NCI-H510A treated with DMSO at 0.1 percent for 48 hours (cell line): ENCODE measurements at regions not wholly inside any gene's neighbourhood (a gene's known extent, or its start where the extent isn't known, plus 50 kb on each side); places are given as distances from the start of the nearest gene placed in this dataset.

ENCODE experiments used
- DNase-seq: peaks from one replicate; lab custom pipeline; 2025; lab: John Stamatoyannopoulos, UW

- DNase-seq = no peak
Measured at GRCh38 chr5:158117467-158118160, 258.7 kb upstream of the CLINT1 start.

GRCh38 chr5:158116965-158117364, 258.0 kb upstream of the CLINT1 start:
- DNase-seq = no peak

- DNase-seq = no peak
Measured at GRCh38 chr5:158115468-158115867, 256.5 kb upstream of the CLINT1 start.

GRCh38 chr5:158108177-158108576, 249.2 kb upstream of the CLINT1 start:
- no peak for DNase-seq

DNA sequence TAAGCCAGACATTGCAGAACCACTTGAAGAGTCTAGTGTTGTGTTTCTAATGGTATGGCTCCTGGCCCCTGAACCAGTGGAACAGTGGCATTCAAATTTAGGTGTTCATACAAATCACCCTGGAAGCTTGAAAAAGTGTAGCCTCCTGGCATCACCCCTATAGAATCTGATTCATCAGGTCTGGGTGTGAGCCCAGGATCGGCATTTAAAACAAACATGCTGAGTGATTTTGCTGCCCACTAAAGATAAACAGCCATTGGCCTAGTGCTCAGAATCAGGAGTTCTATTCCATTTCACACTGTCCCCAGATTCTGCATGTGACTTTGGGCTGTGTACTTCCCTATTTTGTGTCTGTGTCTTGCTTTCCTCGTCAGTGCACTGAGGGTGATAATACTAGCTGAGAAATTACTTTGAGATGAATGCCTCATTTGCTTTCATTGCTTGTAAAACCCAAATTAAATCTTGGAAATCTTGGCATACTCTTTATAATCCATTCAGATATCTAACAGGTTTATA, 241.5 kb upstream of the CLINT1 start:
- no peak for DNase-seq

DNA sequence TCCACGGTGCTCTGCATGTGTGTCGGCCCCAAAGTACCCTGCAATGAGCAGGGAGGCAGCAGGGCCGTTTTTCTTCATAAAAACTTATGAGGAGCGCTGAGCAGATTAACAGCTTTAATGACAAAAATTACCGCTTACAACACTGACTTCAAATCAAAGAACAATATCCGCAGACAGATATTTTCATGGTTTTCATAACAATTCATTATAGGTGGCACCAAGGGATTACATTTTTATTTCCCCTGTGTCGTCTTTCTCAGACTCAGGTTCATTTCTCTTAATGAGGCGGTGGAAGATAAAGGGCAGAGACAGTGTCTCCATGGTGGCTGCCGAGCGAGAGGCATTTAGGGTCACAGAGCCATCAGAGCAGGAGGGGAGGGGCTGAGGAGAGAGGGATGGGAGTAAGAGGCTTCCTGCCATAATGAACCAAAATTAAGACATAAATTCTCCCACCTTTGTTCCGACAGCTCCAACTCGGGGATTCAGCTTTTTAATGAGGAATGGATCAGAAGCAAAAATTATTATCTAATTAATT, 240.7 kb upstream of the CLINT1 start:
- DNase-seq = no peak

DNA sequence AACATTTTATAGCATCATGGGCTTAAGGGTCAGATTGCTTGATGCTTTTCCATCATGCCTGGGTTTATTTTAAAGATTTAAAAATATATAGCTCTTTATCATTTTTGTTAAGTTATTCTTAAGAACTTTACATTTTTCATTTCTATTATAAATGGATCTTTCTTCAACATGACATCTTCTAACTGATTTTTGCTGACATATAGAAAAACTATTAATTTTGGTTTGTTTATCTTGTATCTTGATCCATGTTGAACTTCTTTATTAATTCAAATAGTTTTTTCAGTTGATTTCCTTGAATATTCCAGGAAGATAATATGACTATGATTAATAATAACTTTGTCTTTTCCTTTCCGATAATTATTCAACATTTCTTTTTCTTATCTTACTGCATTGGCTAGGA, 237.9 kb upstream of the CLINT1 start:
- no peak for DNase-seq

- no peak for DNase-seq
Measured at GRCh38 chr5:158086856-158087255, 227.9 kb upstream of the CLINT1 start.

- DNase-seq = no peak
Measured at GRCh38 chr5:158084292-158084691, 225.3 kb upstream of the CLINT1 start.

DNA sequence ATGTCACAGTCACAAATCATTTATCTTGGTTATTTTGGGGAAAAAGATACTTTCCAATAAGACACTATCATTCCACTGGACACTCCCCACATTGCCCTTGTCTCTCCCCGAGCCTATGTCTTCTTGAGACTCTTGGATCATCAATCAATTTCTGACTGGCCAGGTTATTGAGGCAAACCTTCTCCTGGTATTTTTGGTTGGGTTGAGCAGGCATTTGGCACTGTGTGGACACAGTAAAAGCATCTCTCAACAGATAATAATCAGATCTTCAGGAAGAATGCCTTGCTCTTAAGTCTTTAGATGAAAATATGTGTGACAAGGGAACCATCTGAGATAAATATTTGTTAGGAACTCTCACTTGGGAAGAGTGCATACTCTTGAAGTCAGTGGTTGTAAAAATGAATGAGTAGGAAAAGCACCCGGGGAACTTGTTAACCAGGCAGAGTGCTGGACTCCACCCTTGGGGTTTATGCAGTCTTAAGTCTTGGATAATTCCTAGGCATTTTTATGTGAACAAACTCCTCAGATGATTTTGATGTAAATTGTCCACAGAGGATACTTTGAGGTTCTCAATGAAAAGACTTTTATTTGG, 223.8 kb upstream of the CLINT1 start:
- no peak for DNase-seq

DNA sequence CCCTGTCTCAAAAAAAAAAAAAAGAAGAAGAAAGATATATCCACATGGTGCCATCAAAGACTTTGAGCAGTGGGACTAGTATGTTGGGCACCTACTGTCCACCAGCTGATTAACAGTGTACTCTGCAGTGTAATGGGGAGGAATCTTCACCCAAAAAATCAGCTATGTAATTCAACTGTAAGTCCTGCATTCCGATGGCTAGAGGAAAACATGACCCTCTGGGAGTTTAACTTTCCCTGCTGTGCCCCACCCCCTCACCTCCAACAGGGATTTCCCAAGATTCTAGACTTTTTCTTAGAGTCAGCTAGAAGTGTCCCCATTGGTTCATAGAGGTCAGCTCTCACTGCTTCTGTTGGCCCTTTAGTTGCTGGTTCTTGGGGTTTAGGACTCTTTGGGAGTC, 221.2 kb upstream of the CLINT1 start:
- DNase-seq = no peak

GRCh38 chr5:158079097-158079496, 220.2 kb upstream of the CLINT1 start:
- DNase-seq = no peak

DNA sequence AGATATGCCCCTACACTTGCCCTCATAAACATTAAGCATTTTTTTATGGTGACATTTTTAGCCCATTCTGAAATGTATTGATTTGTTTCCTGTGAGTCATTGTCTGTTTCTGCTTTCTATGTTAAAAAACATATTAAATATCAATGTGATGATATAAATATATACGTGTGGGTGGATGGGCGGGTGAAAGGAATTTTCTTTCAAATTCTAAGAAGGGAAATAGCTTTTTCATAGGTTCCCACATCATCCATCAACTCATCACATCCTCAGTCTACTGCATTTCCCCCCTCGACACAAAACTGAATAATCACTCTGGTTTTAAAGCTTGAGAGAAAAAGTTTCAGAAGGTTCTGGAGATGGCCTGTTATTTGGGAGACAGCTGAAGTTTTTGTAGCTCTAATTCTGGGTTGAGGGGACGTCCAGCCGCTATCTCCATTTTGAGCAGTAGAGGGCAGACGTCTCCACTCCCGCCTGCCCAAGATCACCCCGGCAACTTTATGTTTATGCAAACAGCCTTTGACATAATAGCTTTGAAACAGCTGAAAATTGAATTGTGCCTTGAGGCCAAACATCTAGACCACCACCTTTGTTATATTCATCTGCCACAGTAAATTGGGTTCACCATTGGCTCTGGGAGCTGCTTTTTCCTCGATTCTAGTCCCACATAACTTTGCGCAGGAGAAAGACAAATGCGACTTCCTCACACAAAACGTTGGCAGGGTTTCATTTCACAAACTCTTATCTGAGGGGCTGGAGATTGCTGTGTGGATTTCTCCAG, 216.2 kb upstream of the CLINT1 start:
- DNase-seq = no peak

DNA sequence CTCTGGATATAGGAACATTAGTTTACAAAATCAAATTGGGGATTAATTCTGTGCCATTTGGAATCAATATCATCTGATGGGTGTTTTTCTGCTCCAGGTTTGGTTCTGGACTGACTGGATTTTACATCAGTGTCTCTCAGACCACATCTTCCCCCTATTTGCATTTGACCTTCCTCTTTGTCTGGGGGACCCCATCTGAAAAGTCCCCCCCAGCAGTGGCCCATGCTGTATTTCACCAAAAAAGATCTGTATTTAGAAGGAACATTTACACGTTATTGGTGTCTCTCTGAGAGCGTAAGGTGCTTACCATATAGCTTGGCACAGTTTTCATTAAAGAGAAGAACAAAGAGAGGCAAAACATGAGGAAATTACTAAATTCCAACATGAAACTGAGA, 215.6 kb upstream of the CLINT1 start:
- no peak for DNase-seq

DNA sequence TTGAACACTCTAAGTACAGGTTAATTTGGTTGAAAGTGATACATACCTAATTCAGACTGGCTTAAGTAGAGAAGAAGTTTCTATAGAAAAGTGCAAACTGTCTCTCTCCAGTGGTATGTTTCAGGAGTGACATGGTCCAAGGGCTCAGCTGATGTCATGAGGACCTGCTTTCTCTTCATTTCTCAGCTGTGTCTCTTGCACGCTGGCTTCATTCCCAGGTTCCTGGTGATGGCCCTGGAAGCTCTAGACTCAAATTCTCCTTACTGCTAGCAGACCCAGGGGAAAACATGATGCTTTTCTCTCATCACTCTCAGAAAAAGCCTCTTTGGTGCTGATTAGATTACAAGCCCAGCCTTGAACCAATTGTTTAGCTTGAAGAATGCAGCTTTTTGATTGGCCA, 211.9 kb upstream of the CLINT1 start:
- DNase-seq = no peak

DNA sequence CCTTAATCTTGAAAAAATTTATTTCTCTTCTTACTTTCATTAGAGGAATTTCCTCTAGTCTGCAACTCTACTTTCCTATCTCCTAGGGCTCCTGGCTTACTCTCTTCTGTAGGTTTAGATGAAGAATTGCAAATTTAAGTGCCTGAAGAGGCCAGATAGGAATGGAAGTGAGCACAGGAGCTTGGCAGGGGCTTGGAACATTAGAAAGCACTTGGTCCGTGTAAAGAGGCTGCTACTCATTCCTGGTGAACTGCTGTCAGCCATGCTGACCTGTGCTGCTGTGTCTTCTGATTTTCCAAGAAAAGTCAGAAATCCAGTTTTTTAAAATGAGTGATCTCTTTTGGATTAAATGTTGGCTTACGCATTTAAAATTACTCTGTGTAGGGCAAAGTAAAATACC, 210.9 kb upstream of the CLINT1 start:
- no peak for DNase-seq

DNA sequence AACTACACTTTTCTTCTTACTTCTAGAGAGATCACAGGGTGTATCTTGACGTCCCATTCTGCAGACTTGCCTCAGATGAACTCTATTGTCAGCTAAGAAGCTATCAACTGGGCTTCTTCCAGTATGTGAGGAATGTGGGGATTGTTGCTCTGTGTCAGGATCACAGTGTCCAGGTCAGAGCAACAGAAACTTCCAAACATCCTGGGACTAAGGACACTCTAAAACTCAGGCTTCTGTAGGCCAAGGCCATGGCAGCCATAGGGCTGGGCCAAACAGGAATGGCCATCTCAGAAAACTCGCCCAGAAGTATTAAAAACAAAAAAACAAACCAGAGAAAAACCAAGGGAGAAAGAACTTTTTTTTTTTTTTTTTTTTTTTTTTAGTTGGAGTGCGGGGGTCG, 210.0 kb upstream of the CLINT1 start:
- no peak for DNase-seq

GRCh38 chr5:158066076-158066475, 207.1 kb upstream of the CLINT1 start:
- DNase-seq = no peak

- no peak for DNase-seq
Measured at GRCh38 chr5:158064334-158065123, 205.6 kb upstream of the CLINT1 start.

- no peak for DNase-seq
Measured at GRCh38 chr5:158063052-158063451, 204.1 kb upstream of the CLINT1 start.

- DNase-seq = no peak
Measured at GRCh38 chr5:158061451-158061850, 202.5 kb upstream of the CLINT1 start.

GRCh38 chr5:158060212-158060611, 201.3 kb upstream of the CLINT1 start:
- DNase-seq = no peak
